Testis (tissue), 2 donors: ENCODE measurements at regions not wholly inside any gene's neighbourhood (a gene's known extent, or its start where the extent isn't known, plus 50 kb on each side); places are given as distances from the start of the nearest gene placed in this dataset.

Source experiments
- POLR2A ChIP-seq: fragments of 450-650 bp; IDR thresholded peaks from one replicate; pipeline ENCODE4 v1.6.1; 2017; ENCODE audit warnings: antibody characterized with exemption, mild to moderate bottlenecking, moderate library complexity
- TF ChIP-seq, protein P1 (sequence below), 3 experiments: fragments of 450-650 bp in 2 of 3; fragments of 200-600 bp in 1 of 3; sonication (generic) in 1 of 3; IDR thresholded peaks; one replicate each; pipeline ENCODE4 v1.5.1; 2016 to 2019; ENCODE audit warnings: antibody characterized with exemption in 3 of 3, mild to moderate bottlenecking in 2 of 3, moderate library complexity in 1 of 3

DNA sequence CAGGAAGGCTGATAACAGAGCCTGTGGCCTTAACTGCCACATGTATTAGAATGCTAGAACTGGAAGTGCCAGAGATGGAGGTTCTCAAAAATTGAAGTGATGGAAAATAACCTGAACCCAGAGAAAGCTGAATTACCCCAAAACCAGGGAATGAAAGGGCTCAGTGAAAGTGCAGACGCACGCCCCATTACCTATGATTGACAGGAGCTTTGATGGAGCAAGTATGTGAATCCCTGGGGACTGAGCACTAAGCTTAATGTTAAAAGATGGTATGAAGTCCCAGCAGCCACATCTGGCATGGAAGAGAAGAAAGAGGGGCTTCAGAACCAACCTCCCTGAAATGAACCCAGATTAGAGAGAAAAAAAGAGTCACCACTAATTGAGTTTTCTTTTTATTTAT, 118.4 kb upstream of the FHIT start:
- TF ChIP-seq, protein P1, sequence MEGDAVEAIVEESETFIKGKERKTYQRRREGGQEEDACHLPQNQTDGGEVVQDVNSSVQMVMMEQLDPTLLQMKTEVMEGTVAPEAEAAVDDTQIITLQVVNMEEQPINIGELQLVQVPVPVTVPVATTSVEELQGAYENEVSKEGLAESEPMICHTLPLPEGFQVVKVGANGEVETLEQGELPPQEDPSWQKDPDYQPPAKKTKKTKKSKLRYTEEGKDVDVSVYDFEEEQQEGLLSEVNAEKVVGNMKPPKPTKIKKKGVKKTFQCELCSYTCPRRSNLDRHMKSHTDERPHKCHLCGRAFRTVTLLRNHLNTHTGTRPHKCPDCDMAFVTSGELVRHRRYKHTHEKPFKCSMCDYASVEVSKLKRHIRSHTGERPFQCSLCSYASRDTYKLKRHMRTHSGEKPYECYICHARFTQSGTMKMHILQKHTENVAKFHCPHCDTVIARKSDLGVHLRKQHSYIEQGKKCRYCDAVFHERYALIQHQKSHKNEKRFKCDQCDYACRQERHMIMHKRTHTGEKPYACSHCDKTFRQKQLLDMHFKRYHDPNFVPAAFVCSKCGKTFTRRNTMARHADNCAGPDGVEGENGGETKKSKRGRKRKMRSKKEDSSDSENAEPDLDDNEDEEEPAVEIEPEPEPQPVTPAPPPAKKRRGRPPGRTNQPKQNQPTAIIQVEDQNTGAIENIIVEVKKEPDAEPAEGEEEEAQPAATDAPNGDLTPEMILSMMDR (IDR thresholded peaks at IDR 0.05) = no peak
- no peak for TF ChIP-seq POLR2A
